ENCODE measurements at regions not wholly inside any gene's neighbourhood (a gene's known extent, or its start where the extent isn't known, plus 50 kb on each side); places are given as distances from the start of the nearest gene placed in this dataset.
A peak's percentile ranks its signal among the peaks of the same experiment; 100 is the strongest.

- TF ChIP-seq ZNF221 (tag by site-specific recombination; IDR thresholded peaks at IDR 0.05; ENCODE audit: borderline replicate concordance), result no peak
- TF ChIP-seq ZNF585B (tag by site-specific recombination; IDR thresholded peaks at IDR 0.05), result no peak
- no peak for TF ChIP-seq ZNF623 (tag by site-specific recombination; IDR thresholded peaks at IDR 0.05)
- no peak for TF ChIP-seq ZBTB49 (tag by site-specific recombination; IDR thresholded peaks at IDR 0.05; ENCODE audit: low read depth)
- TF ChIP-seq ZNF488 (tag by site-specific recombination; IDR thresholded peaks at IDR 0.05), result no peak
- TF ChIP-seq ZNF23 (tag by site-specific recombination; IDR thresholded peaks at IDR 0.05; ENCODE audit: borderline replicate concordance), result no peak
- no peak for TF ChIP-seq ZNF449 (tag by site-specific recombination; IDR thresholded peaks at IDR 0.05)
- no peak for TF ChIP-seq REST (tag by site-specific recombination; IDR thresholded peaks at IDR 0.05)
- no peak for TF ChIP-seq ZNF2 (tag by site-specific recombination; IDR thresholded peaks at IDR 0.05)
- TF ChIP-seq ZNF777 (tag by site-specific recombination; IDR thresholded peaks at IDR 0.05; ENCODE audit: borderline replicate concordance), result no peak
- no peak for TF ChIP-seq ZNF660 (tag by site-specific recombination; IDR thresholded peaks at IDR 0.05)
These were observed 309.2 kb downstream of the SETD4 start (continued) for GRCh38 chr21:35751171-35751570.

GRCh38 chr21:35749904-35750303 lies 310.4 kb downstream of the SETD4 start:
- TF ChIP-seq RBAK (tag by site-specific recombination; IDR thresholded peaks at IDR 0.05) (peak; percentile 94), ZSCAN16 (tag by site-specific recombination; IDR thresholded peaks at IDR 0.05) (no peak), MYNN (tag by site-specific recombination; IDR thresholded peaks at IDR 0.05; ENCODE audit: borderline replicate concordance) (no peak)
- peaks cover 5% of the 10 kb centered on the region; the same call in 1 of the 2 replicates for H3K4me1 ChIP-seq (ENCODE audit: control insufficient read depth, insufficient read depth, low read length)
- ChIA-PET POLR2A (no interaction called here), CTCF (no interaction called here)
- H3K9me3 ChIP-seq (ENCODE audit: control insufficient read depth, insufficient read depth, low read depth, low read length), result no peaks in the 10 kb centered on the region
- no peak overlapping the region for H3K27ac ChIP-seq (ENCODE audit: extremely low read depth, low read depth, low read length)
- H3K4me3 ChIP-seq (ENCODE audit: low read depth, low read length), result no peak overlapping the region
- no peaks in the 10 kb centered on the region for H3K36me3 ChIP-seq (ENCODE audit: control insufficient read depth in 2 of 2, insufficient read depth in 1 of 2, low read length in 2 of 2)

GRCh38 chr21:35748678-35749314 lies 311.5 kb downstream of the SETD4 start:
- Histone ChIP-seq H3K27ac (ENCODE audit: extremely low read depth, low read depth, low read length) (no peak overlapping the region), H3K36me3 (ENCODE audit: control insufficient read depth in 2 of 2, insufficient read depth in 1 of 2, low read length in 2 of 2) (no peaks in the 10 kb centered on the region), H3K4me1 (ENCODE audit: control insufficient read depth, insufficient read depth, low read length) (peaks cover 5% of the 10 kb centered on the region; the same call in 1 of the 2 replicates), H3K9me3 (ENCODE audit: control insufficient read depth, insufficient read depth, low read depth, low read length) (no peaks in the 10 kb centered on the region), H3K4me3 (ENCODE audit: low read depth, low read length) (no peak overlapping the region)
- no peak for TF ChIP-seq ZNF214 (tag by site-specific recombination; IDR thresholded peaks at IDR 0.05; ENCODE audit: borderline replicate concordance)
- no peak for TF ChIP-seq SP3 (tag by site-specific recombination; IDR thresholded peaks at IDR 0.05)
- TF ChIP-seq ZNF571 (tag by site-specific recombination; IDR thresholded peaks at IDR 0.05), result no peak
- ChIA-PET POLR2A (no interaction called here), CTCF (interaction anchor here (0.7 kb wide), 3 partner anchors 23 to 143 kb away, joined by 3 to 4 read pairs (median 4); no protein-coding TSS in a partner anchor)

Data from HEK293 (cell line).